Esophagus muscularis mucosa (tissue), 4 donors: ENCODE measurements at regions not wholly inside any gene's neighbourhood (a gene's known extent, or its start where the extent isn't known, plus 50 kb on each side); places are given as distances from the start of the nearest gene placed in this dataset.
A peak's percentile ranks its signal among the peaks of the same experiment; 100 is the strongest.

Source experiments
- DNase-seq: peaks from one replicate; pipeline ENCODE4 v3.0.0-alpha.2; 2017; ENCODE audit errors: extremely low spot score
- H3K27ac ChIP-seq, 4 donors: fragments of 200-600 bp; sonication (generic); replicated peaks in 1 of 4; 1 replicate in 3 of 4; 2 replicates in 1 of 4; pipeline ENCODE4 v1.5.1; 2016 to 2019; ENCODE audit warnings: mild to moderate bottlenecking in 1 of 4
- H3K27me3 ChIP-seq, 4 donors: fragments of 200-600 bp; sonication (generic); one replicate each; pipeline versions ENCODE4 v1.5.1 to v1.6.0; 2016 to 2019
- H3K36me3 ChIP-seq, 4 donors: fragments of 200-600 bp; sonication (generic); one replicate each; pipeline ENCODE4 v1.5.1; 2016 to 2019
- H3K4me1 ChIP-seq, 4 donors: fragments of 200-600 bp; sonication (generic); one replicate each; pipeline ENCODE4 v1.5.1; 2016 to 2019
- H3K4me3 ChIP-seq, 4 donors: fragments of 200-600 bp; sonication (generic); 1 replicate in 2 of 4; 2 replicates in 2 of 4; pipeline ENCODE4 v1.5.1; 2016 to 2019; ENCODE audit warnings: mild to moderate bottlenecking in 4 of 4, moderate library complexity in 1 of 4
- H3K9me3 ChIP-seq, 4 donors: fragments of 200-600 bp; sonication (generic); 1 replicate in 3 of 4; 2 replicates in 1 of 4; pipeline ENCODE4 v1.5.1; 2016 to 2019
- EP300 ChIP-seq: sonication (generic); formaldehyde crosslinking; IDR thresholded peaks from one replicate; pipeline ENCODE4 v1.6.1; 2017; ENCODE audit warnings: antibody characterized with exemption
- POLR2A ChIP-seq: fragments of 450-650 bp; IDR thresholded peaks from one replicate; pipeline ENCODE4 v1.6.1; 2017; ENCODE audit warnings: antibody characterized with exemption, moderate library complexity, mild to moderate bottlenecking, low read depth
- POLR2AphosphoS5 ChIP-seq, 2 donors: sonication (generic); formaldehyde crosslinking; IDR thresholded peaks; one replicate each; pipeline ENCODE4 v1.6.1; 2017; ENCODE audit warnings: antibody characterized with exemption in 2 of 2
- WGBS: methylation state at CpG from one replicate; pipeline ENCODE4 v1.1.5; 2018; 5-methylcytosine and 5-hydroxymethylcytosine counted together
- intact Hi-C: fragments of 100-400 bp; cut with DNase I; formaldehyde crosslinking; loops from one replicate; pipeline ENCODE4 v1.15.1; 2023
- TF ChIP-seq, protein P1 (sequence below), 3 experiments: fragments of 200-600 bp in 2 of 3; fragments of 450-650 bp in 1 of 3; sonication (generic) in 2 of 3; IDR thresholded peaks; one replicate each; pipeline ENCODE4 v1.5.1; 2017 to 2019; ENCODE audit warnings: antibody characterized with exemption in 3 of 3, mild to moderate bottlenecking in 2 of 3, moderate library complexity in 1 of 3

DNA sequence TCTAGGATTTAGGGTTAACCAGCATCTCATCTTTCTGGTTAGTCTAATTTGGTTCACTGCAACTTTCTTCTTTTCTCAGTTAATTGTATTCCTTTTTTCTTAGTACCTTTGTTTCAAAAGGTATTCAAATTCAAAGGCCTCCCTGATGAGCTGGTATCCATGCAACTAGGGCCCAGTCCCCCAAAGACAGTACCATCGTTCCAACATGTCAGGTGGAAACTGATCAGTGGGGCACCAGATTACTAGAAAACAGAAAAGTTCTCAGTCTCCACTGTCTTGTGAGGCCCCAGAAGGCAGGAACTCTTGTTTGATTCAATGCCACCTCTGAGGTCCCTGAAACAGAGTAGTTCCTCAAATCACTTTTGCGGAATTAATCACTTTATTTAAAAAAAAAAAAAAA is 303.2 kb upstream of the NBEA start:
- Histone ChIP-seq H3K27ac (no peak overlapping the region), H3K36me3 (no peaks in the 10 kb centered on the region), H3K9me3 (no peaks in the 10 kb centered on the region), H3K27me3 (no peaks in the 10 kb centered on the region), H3K4me1 (no peaks in the 10 kb centered on the region), H3K4me3 (no peak overlapping the region)
- WGBS: 95% methylated on average over 2 of the region's 2 CpGs
- intact Hi-C loops: no loop called here
- TF ChIP-seq EP300 (no peak), POLR2A (no peak), POLR2AphosphoS5 (IDR thresholded peaks at IDR 0.05) (no peak)
- TF ChIP-seq, protein P1, sequence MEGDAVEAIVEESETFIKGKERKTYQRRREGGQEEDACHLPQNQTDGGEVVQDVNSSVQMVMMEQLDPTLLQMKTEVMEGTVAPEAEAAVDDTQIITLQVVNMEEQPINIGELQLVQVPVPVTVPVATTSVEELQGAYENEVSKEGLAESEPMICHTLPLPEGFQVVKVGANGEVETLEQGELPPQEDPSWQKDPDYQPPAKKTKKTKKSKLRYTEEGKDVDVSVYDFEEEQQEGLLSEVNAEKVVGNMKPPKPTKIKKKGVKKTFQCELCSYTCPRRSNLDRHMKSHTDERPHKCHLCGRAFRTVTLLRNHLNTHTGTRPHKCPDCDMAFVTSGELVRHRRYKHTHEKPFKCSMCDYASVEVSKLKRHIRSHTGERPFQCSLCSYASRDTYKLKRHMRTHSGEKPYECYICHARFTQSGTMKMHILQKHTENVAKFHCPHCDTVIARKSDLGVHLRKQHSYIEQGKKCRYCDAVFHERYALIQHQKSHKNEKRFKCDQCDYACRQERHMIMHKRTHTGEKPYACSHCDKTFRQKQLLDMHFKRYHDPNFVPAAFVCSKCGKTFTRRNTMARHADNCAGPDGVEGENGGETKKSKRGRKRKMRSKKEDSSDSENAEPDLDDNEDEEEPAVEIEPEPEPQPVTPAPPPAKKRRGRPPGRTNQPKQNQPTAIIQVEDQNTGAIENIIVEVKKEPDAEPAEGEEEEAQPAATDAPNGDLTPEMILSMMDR (IDR thresholded peaks at IDR 0.05): no peak
- peak; percentile 77 for DNase-seq

DNA sequence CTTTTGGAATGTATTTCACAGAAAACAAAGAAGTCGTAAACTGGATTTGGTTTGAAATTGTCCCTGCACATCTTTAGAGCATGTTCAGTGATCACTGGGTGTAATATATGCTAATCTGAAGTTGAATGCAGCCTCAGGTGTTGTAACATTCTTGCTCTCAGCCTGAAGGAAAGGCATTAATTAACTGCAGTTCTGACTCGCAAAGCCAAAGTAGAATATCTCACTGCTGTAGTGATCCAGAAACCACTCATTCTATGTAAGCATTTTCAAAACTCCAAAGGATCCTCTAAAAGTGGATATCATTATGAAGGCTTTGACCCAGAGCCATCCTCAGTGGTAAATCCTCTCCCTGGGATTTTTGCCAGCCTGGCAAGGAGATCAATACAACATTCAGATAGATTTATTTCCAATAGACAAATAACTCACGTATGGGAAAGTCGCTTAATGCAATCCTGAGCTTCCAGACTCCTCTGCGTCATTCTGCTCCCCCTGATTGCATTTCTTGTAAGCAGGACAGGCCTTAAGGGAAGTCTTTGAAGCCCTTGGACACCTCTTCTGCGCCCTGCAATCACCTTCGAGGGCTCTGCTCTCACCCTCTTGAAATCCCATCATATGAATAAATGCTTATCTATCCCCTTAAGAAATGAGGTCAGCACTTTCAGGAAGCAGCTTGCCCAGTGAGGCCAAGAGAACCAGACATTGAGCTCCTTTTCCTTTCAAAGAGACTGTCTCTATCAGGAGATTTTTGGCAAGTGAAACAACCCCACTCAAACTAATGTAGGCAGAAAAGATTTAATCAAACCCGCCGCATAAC is 301.7 kb upstream of the NBEA start:
- Histone ChIP-seq H3K9me3 (no peaks in the 10 kb centered on the region), H3K27me3 (no peaks in the 10 kb centered on the region), H3K4me1 (no peaks in the 10 kb centered on the region), H3K27ac (no peak overlapping the region), H3K4me3 (no peak overlapping the region), H3K36me3 (no peaks in the 10 kb centered on the region)
- WGBS: 87% methylated on average over 9 of the region's 9 CpGs
- DNase-seq: peak; percentile 57
- no peak for TF ChIP-seq EP300
- no peak for TF ChIP-seq POLR2A
- TF ChIP-seq, protein P1 (IDR thresholded peaks at IDR 0.05): no peak
- no peak for TF ChIP-seq POLR2AphosphoS5 (IDR thresholded peaks at IDR 0.05)
- intact Hi-C loops: no loop called here

DNA sequence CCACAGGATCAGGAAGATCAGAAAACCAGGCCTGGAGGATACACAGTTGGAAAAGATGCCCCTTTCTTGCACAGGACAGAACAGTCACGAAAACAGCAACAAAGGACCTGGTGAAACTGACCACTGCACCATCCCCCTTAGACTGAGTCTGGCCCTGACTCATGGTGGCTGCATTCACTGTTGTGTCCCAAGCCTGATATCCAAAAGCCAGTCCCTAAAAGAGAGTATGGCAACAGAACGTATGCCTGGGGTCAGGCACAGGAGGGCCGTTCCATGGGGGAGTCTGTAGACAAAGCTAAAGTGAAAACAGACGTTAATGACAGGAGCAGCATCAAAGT is 301.1 kb upstream of the NBEA start:
- H3K4me3 ChIP-seq: no peak overlapping the region
- 98% methylated on average over 4 of the region's 4 CpGs for WGBS
- intact Hi-C loops: no loop called here

DNA sequence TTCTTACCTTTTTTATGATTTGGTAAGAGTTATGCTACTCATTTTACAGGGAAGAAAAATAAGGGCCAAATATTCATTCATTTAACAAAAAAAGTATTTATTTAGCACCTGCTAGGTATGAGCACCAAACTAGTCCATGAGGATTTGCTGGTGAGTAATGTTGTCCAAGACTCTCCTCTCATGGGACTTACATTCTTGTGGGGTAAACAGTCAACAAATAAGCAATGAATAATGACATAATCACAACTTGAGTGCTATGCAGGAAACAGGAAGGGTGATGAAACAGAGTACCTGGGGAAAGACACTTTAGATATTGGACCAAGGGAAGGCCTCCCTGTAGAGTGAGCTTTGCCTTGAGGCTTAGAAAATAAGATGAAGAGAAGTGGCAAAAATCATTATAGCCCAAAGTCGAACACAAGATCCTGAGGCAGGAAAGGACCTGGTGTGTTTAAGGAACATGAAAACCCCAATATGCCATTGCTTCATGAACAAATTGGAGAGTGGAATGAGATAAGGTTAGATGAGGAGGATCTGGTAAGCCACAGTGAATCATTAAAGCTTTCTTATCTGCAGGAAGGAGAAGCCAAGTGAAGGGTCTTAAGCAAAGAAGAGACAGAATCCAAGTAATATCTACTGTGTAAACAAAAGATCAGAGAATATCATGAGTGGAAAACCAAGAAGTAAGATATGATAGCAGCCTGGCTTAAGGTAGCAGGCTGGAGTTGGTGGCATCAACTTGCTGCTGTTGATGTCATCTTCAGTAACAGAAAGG is 294.5 kb upstream of the NBEA start:
- Histone ChIP-seq H3K9me3 (no peaks in the 10 kb centered on the region), H3K4me3 (no peak overlapping the region), H3K27ac (no peak overlapping the region), H3K4me1 (no peaks in the 10 kb centered on the region), H3K27me3 (no peaks in the 10 kb centered on the region), H3K36me3 (no peaks in the 10 kb centered on the region)
- peak; percentile 47 for DNase-seq
- 86% methylated on average over 1 of the region's 1 CpG for WGBS
- intact Hi-C loops: no loop called here
- TF ChIP-seq POLR2AphosphoS5 (IDR thresholded peaks at IDR 0.05): no peak
- TF ChIP-seq, protein P1 (IDR thresholded peaks at IDR 0.05): no peak
- TF ChIP-seq EP300: no peak

More for the DNA sequence above, 301.1 kb upstream of the NBEA start:
- no peaks in the 10 kb centered on the region for H3K27me3 ChIP-seq
- TF ChIP-seq EP300 (no peak), POLR2AphosphoS5 (IDR thresholded peaks at IDR 0.05) (no peak), POLR2A (no peak)
- TF ChIP-seq, protein P1 (IDR thresholded peaks at IDR 0.05): no peak
- no peak overlapping the region for H3K27ac ChIP-seq
- H3K4me1 ChIP-seq: no peaks in the 10 kb centered on the region
- H3K36me3 ChIP-seq: no peaks in the 10 kb centered on the region
- peak; percentile 79 for DNase-seq
- H3K9me3 ChIP-seq: no peaks in the 10 kb centered on the region
